ENCODE measurements at regions not wholly inside any gene's neighbourhood (a gene's known extent, or its start where the extent isn't known, plus 50 kb on each side); places are given as distances from the start of the nearest gene placed in this dataset.

- intact Hi-C loops (cut with DNase I), result no loop called here
- H3K4me3 ChIP-seq, result no peak overlapping the region
- H3K27me3 ChIP-seq, result no peaks in the 10 kb centered on the region
- 91 to 92% methylated on average over 1 of the region's 1 CpG for whole genome bisulfite sequencing, 2 donors
- no peak for TF ChIP-seq CTCF (IDR thresholded peaks at IDR 0.05)
- DNase-seq, result no peak
- no peaks in the 10 kb centered on the region for H3K9me3 ChIP-seq
- H3K36me3 ChIP-seq, result no peaks in the 10 kb centered on the region
- H3K27ac ChIP-seq, result no peak overlapping the region
- peaks cover 0 to 2% (median 0%) of the 10 kb centered on the region in 9 donors for H3K4me1 ChIP-seq
- ATAC-seq, result no peak
Observed at GRCh38 chr7:46719616-46720015, 798.5 kb upstream of the IGFBP3 start.

GRCh38 chr7:46716926-46717325, 795.9 kb upstream of the IGFBP3 start:
- ATAC-seq (no peak), DNase-seq (no peak)
- no peak overlapping the region for H3K27ac ChIP-seq
- WGBS, 2 donors, result 89 to 96% methylated on average over 1 of the region's 1 CpG
- no peaks in the 10 kb centered on the region for H3K27me3 ChIP-seq
- peaks cover 0 to 14% (median 9%) of the 10 kb centered on the region in 9 donors for H3K4me1 ChIP-seq
- no peaks in the 10 kb centered on the region for H3K36me3 ChIP-seq
- intact Hi-C loops (cut with DNase I), result no loop called here
- H3K4me3 ChIP-seq, result no peak overlapping the region
- no peak for TF ChIP-seq CTCF (IDR thresholded peaks at IDR 0.05)
- no peaks in the 10 kb centered on the region for H3K9me3 ChIP-seq

- H3K4me1 ChIP-seq, result peaks cover 0 to 19% (median 9%) of the 10 kb centered on the region in 9 donors
- H3K9me3 ChIP-seq, result no peaks in the 10 kb centered on the region
- no peaks in the 10 kb centered on the region for H3K36me3 ChIP-seq
- intact Hi-C loops (cut with DNase I), result no loop called here
- no peak for DNase-seq
- no peaks in the 10 kb centered on the region for H3K27me3 ChIP-seq
- ATAC-seq, result no peak
- H3K27ac ChIP-seq, result no peak overlapping the region
- no peak for TF ChIP-seq CTCF (IDR thresholded peaks at IDR 0.05)
- 91 to 99% methylated on average over 1 of the region's 1 CpG for WGBS, 2 donors
- no peak overlapping the region for H3K4me3 ChIP-seq
Observed at GRCh38 chr7:46715579-46715978, 794.5 kb upstream of the IGFBP3 start.

- Histone ChIP-seq H3K27me3 (no peaks in the 10 kb centered on the region), H3K4me3 (no peak overlapping the region), H3K36me3 (no peaks in the 10 kb centered on the region), H3K9me3 (no peaks in the 10 kb centered on the region), H3K4me1 (peaks cover 0 to 19% (median 9%) of the 10 kb centered on the region in 9 donors), H3K27ac (no peak overlapping the region)
- intact Hi-C loops (cut with DNase I), result no loop called here
- ATAC-seq, result no peak
- no peak for DNase-seq
- TF ChIP-seq CTCF (IDR thresholded peaks at IDR 0.05), result no peak
Observed at GRCh38 chr7:46714904-46715303, 793.8 kb upstream of the IGFBP3 start.
